ENCODE measurements at regions not wholly inside any gene's neighbourhood (a gene's known extent, or its start where the extent isn't known, plus 50 kb on each side); places are given as distances from the start of the nearest gene placed in this dataset.
"Not testable (repeated sequence)": the region's sequence is repeated elsewhere in the genome, so short reads cannot be mapped to it uniquely, and the experiment has no call there.

DNA sequence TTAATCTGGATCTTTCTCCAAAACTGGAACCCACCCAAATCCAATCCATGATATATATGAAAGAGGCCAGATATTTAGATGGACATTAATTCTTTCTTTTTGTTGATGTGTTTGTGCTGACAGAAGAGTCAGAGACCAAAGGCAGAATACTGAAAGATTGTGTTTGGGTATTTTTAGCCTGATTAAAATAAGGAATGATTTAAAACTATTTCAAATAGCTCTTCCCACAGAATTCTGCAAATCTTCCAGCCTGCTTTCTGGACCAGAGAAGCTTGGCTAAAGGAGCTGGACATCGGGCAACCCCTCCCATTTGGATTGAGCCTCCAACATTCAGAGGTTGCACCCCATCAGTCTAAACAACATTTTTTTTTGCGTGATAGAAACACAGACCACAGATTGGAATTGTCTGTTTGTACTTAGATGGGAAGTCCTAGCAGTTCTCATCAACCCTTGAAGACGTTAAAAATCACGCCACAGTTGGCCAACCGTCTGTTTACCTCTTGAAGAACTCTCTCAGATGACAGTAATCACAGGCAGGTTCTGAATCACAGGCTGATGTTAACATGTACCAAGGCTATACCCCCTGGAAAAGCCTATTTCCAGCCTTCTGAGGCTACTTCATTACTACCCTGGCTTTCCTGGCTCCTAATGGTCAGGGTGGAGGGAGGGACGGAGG, 155.2 kb upstream of the NRP1 start:
- Histone ChIP-seq H3K27me3 (ENCODE audit: control insufficient read depth in 1 of 2, insufficient read depth in 2 of 2, low read length in 2 of 2) (no peaks in the 10 kb centered on the region), H3K36me3 (ENCODE audit: control insufficient read depth in 1 of 2, insufficient read depth in 2 of 2, low read length in 2 of 2) (no peaks in the 10 kb centered on the region), H3K4me1 (ENCODE audit: control insufficient read depth in 1 of 2, insufficient read depth in 2 of 2, low read length in 2 of 2) (no peaks in the 10 kb centered on the region), H3K27ac (ENCODE audit: low read depth, low read length) (no peak overlapping the region), H3K4me3 (ENCODE audit: low read depth in 1 of 2, low read length in 2 of 2) (no peak overlapping the region), H3K9ac (ENCODE audit: low read depth in 1 of 2, low read length in 2 of 2) (no peak overlapping the region), H3K9me3 (ENCODE audit: control insufficient read depth in 1 of 2, low read length in 2 of 2) (no peaks in the 10 kb centered on the region)

DNA sequence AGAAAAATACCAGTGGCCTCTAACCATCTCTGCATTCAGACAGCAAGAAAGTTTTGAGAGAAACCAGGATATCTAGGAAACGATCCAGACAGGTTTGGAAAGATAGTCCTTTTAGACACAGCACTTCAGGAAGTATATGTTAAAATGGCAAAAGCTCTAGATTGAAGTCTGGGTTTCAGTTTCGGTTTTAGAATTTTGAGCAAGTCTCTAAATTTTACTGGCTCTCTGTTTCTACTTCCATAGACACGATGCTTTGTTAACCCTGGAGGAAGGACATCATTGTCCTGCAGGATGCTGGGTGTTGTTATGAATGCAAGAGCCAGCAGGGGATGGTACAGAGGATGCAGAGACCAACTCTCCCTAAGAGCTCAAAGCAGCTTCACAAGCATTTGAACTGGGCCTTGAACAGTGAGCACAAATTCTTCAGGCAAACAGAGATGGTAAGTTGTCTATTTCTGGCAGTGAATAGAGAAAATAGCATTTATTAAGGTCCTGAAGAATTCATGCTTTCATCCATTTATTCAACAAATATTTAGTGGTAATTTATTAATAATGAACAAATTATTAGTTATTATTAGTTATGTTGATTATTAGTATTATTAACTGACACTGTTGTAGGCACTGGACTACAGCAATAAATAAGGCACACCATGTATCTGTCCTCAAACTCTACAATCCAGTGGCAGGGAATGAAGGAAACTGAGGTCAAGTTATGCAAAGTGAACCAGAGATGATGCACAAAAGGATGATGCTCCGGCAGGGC, 152.7 kb upstream of the NRP1 start:
- Histone ChIP-seq H3K27ac (ENCODE audit: low read depth, low read length) (no peak overlapping the region), H3K4me3 (ENCODE audit: low read depth in 1 of 2, low read length in 2 of 2) (peak overlapping the region in 1 of 2 donors; percentile 29), H3K9ac (ENCODE audit: low read depth in 1 of 2, low read length in 2 of 2) (no peak overlapping the region), H3K36me3 (ENCODE audit: control insufficient read depth in 1 of 2, insufficient read depth in 2 of 2, low read length in 2 of 2) (no peaks in the 10 kb centered on the region), H3K4me1 (ENCODE audit: control insufficient read depth in 1 of 2, insufficient read depth in 2 of 2, low read length in 2 of 2) (no peaks in the 10 kb centered on the region), H3K27me3 (ENCODE audit: control insufficient read depth in 1 of 2, insufficient read depth in 2 of 2, low read length in 2 of 2) (no peaks in the 10 kb centered on the region), H3K9me3 (ENCODE audit: control insufficient read depth in 1 of 2, low read length in 2 of 2) (no peaks in the 10 kb centered on the region)

DNA sequence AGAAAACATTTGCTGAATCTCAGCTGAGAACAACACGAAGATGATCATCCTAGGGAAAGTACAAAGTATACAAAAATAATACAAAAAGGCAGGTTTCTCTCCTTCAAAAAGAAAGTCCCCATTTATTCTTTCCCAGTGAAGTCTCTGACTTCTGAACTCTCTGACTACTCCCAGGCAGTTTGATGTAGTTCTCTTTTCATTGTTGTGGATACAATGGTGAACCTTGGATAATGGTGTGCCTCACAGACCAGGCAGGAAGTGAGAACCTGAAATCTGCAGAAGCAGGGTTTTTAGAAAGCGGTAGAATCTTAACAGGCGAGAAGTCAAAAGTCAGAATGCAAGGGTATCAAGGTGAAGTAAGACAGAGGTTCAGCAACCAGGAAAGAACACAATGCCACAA, 150.8 kb upstream of the NRP1 start:
- H3K27me3 ChIP-seq (ENCODE audit: control insufficient read depth in 1 of 2, insufficient read depth in 2 of 2, low read length in 2 of 2): no peaks in the 10 kb centered on the region
- H3K4me3 ChIP-seq (ENCODE audit: low read depth in 1 of 2, low read length in 2 of 2): no peak overlapping the region
- H3K27ac ChIP-seq (ENCODE audit: low read depth, low read length): no peak overlapping the region
- H3K9ac ChIP-seq (ENCODE audit: low read depth in 1 of 2, low read length in 2 of 2): no peak overlapping the region
- no peaks in the 10 kb centered on the region for H3K4me1 ChIP-seq (ENCODE audit: control insufficient read depth in 1 of 2, insufficient read depth in 2 of 2, low read length in 2 of 2)
- no peaks in the 10 kb centered on the region for H3K9me3 ChIP-seq (ENCODE audit: control insufficient read depth in 1 of 2, low read length in 2 of 2)
- H3K36me3 ChIP-seq (ENCODE audit: control insufficient read depth in 1 of 2, insufficient read depth in 2 of 2, low read length in 2 of 2): no peaks in the 10 kb centered on the region

DNA sequence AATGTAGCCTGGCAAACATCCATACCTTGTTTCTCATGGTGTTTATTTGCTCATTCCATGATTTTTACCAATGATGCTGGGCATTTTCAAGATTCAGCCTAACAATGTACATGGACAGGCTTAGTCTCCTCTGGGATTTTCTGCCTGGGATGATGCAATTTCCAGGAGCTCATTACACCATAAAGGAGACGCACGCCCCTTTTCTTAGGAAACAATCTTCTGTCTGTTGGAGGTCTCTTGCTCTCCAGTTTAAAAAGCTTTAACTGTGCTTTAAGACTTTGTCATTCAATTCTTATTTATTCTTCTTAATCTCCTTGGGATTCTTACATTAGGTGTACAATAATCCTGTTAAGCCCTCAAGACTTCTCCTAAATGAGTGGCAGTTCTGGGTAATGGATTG, 150.3 kb upstream of the NRP1 start:
- no peaks in the 10 kb centered on the region for H3K4me1 ChIP-seq (ENCODE audit: control insufficient read depth in 1 of 2, insufficient read depth in 2 of 2, low read length in 2 of 2)
- no peaks in the 10 kb centered on the region for H3K9me3 ChIP-seq (ENCODE audit: control insufficient read depth in 1 of 2, low read length in 2 of 2)

DNA sequence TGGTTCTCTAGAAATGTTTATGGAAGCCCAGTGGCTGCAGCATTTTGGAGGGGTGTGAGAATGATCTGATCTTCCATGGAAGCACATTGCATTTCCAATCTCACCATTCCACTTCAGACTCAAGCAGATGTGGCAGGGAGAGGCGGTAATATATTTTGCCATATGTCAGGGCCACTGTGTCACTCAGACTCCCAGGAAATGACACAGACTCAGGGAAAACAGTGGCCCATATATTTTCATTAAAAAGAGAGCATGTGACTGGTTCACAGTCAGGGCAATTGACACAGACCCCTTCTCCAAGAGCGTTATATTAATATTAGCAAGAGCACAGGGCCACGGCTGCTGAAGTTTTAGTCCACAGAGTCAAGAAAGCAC, 149.3 kb upstream of the NRP1 start:
- H3K9ac ChIP-seq (ENCODE audit: low read depth in 1 of 2, low read length in 2 of 2): no peak overlapping the region
- H3K4me3 ChIP-seq (ENCODE audit: low read depth in 1 of 2, low read length in 2 of 2): no peak overlapping the region
- no peaks in the 10 kb centered on the region for H3K4me1 ChIP-seq (ENCODE audit: control insufficient read depth in 1 of 2, insufficient read depth in 2 of 2, low read length in 2 of 2)
- no peaks in the 10 kb centered on the region for H3K9me3 ChIP-seq (ENCODE audit: control insufficient read depth in 1 of 2, low read length in 2 of 2)
- no peak overlapping the region for H3K27ac ChIP-seq (ENCODE audit: low read depth, low read length)
- no peaks in the 10 kb centered on the region for H3K27me3 ChIP-seq (ENCODE audit: control insufficient read depth in 1 of 2, insufficient read depth in 2 of 2, low read length in 2 of 2)
- H3K36me3 ChIP-seq (ENCODE audit: control insufficient read depth in 1 of 2, insufficient read depth in 2 of 2, low read length in 2 of 2): no peaks in the 10 kb centered on the region

More for the DNA sequence above, 150.3 kb upstream of the NRP1 start:
- no peak overlapping the region for H3K9ac ChIP-seq (ENCODE audit: low read depth in 1 of 2, low read length in 2 of 2)
- no peak overlapping the region for H3K27ac ChIP-seq (ENCODE audit: low read depth, low read length)
- H3K36me3 ChIP-seq (ENCODE audit: control insufficient read depth in 1 of 2, insufficient read depth in 2 of 2, low read length in 2 of 2): no peaks in the 10 kb centered on the region
- no peak overlapping the region for H3K4me3 ChIP-seq (ENCODE audit: low read depth in 1 of 2, low read length in 2 of 2)
- H3K27me3 ChIP-seq (ENCODE audit: control insufficient read depth in 1 of 2, insufficient read depth in 2 of 2, low read length in 2 of 2): no peaks in the 10 kb centered on the region

DNA sequence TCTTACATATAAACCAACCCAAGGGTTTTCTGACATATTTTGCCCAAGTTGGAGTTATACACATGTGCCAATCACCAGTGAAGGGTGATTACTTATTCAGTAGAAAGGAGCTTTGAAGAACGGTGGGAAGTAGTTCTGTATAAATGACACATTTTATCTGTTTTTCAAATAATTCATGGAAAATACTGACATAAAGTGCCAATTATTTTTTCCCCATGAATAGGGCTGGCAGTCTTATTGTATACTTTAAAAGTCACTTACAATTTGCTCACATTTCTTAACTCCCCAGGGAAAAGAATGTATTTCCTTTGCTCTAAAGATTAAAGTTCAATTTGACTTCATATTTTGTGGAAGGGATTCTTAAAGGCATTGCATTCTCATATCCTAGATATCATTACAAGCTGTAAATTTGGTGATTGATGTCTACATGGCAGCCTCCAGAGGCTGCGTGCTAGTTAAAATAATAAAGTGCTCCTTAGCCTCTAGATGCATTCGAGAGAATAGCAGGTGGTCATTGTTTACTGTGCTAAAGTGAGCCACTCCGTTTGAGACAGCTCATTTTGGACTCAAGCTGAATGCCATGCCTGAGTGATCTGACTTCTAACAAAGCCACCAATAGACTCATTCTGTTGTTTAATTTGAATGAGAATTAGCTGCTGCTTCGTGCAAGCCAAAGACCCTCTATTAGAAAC, 148.8 kb upstream of the NRP1 start:
- Histone ChIP-seq H3K4me1 (ENCODE audit: control insufficient read depth in 1 of 2, insufficient read depth in 2 of 2, low read length in 2 of 2) (no peaks in the 10 kb centered on the region), H3K27me3 (ENCODE audit: control insufficient read depth in 1 of 2, insufficient read depth in 2 of 2, low read length in 2 of 2) (no peaks in the 10 kb centered on the region), H3K9ac (ENCODE audit: low read depth in 1 of 2, low read length in 2 of 2) (no peak overlapping the region), H3K9me3 (ENCODE audit: control insufficient read depth in 1 of 2, low read length in 2 of 2) (no peaks in the 10 kb centered on the region), H3K36me3 (ENCODE audit: control insufficient read depth in 1 of 2, insufficient read depth in 2 of 2, low read length in 2 of 2) (no peaks in the 10 kb centered on the region), H3K4me3 (ENCODE audit: low read depth in 1 of 2, low read length in 2 of 2) (no peak overlapping the region), H3K27ac (ENCODE audit: low read depth, low read length) (no peak overlapping the region)

DNA sequence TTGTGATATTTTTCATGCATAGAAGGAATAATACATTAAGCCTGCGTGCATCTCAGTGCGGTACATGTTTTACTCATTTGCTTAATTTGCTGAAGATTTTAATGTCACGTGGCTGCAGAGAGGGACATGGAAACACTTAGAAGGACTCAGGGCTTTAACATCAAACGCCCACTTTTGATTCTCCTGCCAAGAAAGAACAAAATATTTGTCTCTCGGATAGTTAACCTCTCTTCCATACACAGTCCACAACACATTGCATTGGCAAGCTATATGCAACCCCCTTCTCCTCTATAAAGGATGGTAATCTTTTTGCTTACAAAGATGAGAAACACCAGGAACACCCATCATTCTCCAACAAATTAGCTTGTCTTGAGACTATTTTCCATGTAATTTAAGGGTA, 148.0 kb upstream of the NRP1 start:
- H3K4me3 ChIP-seq (ENCODE audit: low read depth in 1 of 2, low read length in 2 of 2): no peak overlapping the region
- no peaks in the 10 kb centered on the region for H3K36me3 ChIP-seq (ENCODE audit: control insufficient read depth in 1 of 2, insufficient read depth in 2 of 2, low read length in 2 of 2)
- H3K27me3 ChIP-seq (ENCODE audit: control insufficient read depth in 1 of 2, insufficient read depth in 2 of 2, low read length in 2 of 2): no peaks in the 10 kb centered on the region
- no peaks in the 10 kb centered on the region for H3K9me3 ChIP-seq (ENCODE audit: control insufficient read depth in 1 of 2, low read length in 2 of 2)
- no peak overlapping the region for H3K27ac ChIP-seq (ENCODE audit: low read depth, low read length)
- no peak overlapping the region for H3K9ac ChIP-seq (ENCODE audit: low read depth in 1 of 2, low read length in 2 of 2)
- peaks cover 0 to 4% of the 10 kb centered on the region in 2 donors for H3K4me1 ChIP-seq (ENCODE audit: control insufficient read depth in 1 of 2, insufficient read depth in 2 of 2, low read length in 2 of 2)

DNA sequence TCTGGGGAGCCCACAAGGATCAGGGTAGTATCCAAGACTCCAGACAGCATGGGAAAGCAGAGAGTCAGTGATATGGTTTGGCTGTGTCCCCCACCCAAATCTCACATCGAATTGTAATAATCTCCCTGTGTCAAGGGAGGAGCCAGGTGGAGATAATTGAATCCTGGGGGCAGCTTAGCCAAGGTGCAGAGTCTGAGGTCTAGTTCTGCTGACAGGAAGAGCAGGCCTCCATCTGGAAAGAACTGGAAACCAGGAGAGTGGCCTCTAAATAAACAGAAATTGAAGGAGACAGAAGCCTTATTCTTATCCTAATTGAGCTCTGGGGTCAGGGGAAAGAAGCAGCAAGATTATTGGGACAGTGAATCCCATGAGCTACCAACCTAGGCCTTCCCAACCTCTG, 146.7 kb upstream of the NRP1 start:
- Histone ChIP-seq H3K4me1 (ENCODE audit: control insufficient read depth in 1 of 2, insufficient read depth in 2 of 2, low read length in 2 of 2) (peaks cover 0 to 4% of the 10 kb centered on the region in 2 donors), H3K4me3 (ENCODE audit: low read depth in 1 of 2, low read length in 2 of 2) (no peak overlapping the region), H3K9ac (ENCODE audit: low read depth in 1 of 2, low read length in 2 of 2) (no peak overlapping the region), H3K27me3 (ENCODE audit: control insufficient read depth in 1 of 2, insufficient read depth in 2 of 2, low read length in 2 of 2) (no peaks in the 10 kb centered on the region), H3K36me3 (ENCODE audit: control insufficient read depth in 1 of 2, insufficient read depth in 2 of 2, low read length in 2 of 2) (no peaks in the 10 kb centered on the region), H3K9me3 (ENCODE audit: control insufficient read depth in 1 of 2, low read length in 2 of 2) (no peaks in the 10 kb centered on the region), H3K27ac (ENCODE audit: low read depth, low read length) (no peak overlapping the region)

DNA sequence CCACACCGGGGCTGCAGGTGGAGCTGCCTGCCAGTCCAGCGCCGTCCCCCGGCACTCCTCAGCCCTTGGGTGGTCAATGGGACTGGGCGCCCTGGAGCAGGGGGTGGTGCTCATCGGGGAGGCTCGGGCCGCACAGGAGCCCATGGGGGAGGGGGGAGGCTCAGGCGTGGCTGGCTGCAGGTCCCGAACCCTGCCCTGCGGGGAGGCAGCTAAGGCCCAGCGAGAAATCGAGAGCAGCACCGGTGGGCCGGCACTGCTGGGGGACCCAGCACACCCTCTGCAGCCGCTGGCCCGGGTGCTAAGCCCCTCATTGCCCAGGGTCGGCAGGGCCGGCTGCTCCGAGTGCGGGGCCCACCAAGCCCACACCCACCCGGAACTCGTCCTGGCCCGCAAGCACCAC, 145.9 kb upstream of the NRP1 start:
- not testable (repeated sequence) for H3K9ac ChIP-seq (ENCODE audit: low read depth in 1 of 2, low read length in 2 of 2); H3K9me3 ChIP-seq (ENCODE audit: control insufficient read depth in 1 of 2, low read length in 2 of 2); H3K4me1 ChIP-seq (ENCODE audit: control insufficient read depth in 1 of 2, insufficient read depth in 2 of 2, low read length in 2 of 2); H3K27me3 ChIP-seq (ENCODE audit: control insufficient read depth in 1 of 2, insufficient read depth in 2 of 2, low read length in 2 of 2); H3K4me3 ChIP-seq (ENCODE audit: low read depth in 1 of 2, low read length in 2 of 2); H3K36me3 ChIP-seq (ENCODE audit: control insufficient read depth in 1 of 2, insufficient read depth in 2 of 2, low read length in 2 of 2); H3K27ac ChIP-seq (ENCODE audit: low read depth, low read length)

DNA sequence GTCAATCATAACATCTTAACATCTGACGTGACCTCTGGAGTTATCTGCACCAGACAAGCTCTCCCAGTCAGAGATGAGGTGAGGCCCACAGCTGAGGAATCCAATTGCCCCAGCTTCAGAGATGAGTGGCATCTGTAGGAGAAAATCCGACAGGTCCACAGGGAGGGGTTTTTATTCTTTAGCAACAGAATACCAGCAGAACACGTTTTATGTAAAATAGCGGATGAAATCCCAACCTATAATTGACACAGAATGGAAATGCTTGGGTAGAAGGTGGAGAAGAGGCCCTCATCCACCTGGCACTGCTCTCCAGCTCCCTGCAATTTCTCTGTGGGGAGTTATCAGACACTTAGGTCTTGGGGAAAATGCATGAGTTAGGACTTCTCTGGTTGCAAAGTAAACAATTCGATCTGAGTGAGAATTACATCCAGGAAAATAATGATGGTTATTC, 144.2 kb upstream of the NRP1 start:
- peaks cover 0 to 4% of the 10 kb centered on the region in 2 donors for H3K4me1 ChIP-seq (ENCODE audit: control insufficient read depth in 1 of 2, insufficient read depth in 2 of 2, low read length in 2 of 2)
- no peaks in the 10 kb centered on the region for H3K9me3 ChIP-seq (ENCODE audit: control insufficient read depth in 1 of 2, low read length in 2 of 2)
- no peak overlapping the region for H3K4me3 ChIP-seq (ENCODE audit: low read depth in 1 of 2, low read length in 2 of 2)
- H3K27me3 ChIP-seq (ENCODE audit: control insufficient read depth in 1 of 2, insufficient read depth in 2 of 2, low read length in 2 of 2): no peaks in the 10 kb centered on the region
- no peaks in the 10 kb centered on the region for H3K36me3 ChIP-seq (ENCODE audit: control insufficient read depth in 1 of 2, insufficient read depth in 2 of 2, low read length in 2 of 2)
- no peak overlapping the region for H3K27ac ChIP-seq (ENCODE audit: low read depth, low read length)
- H3K9ac ChIP-seq (ENCODE audit: low read depth in 1 of 2, low read length in 2 of 2): no peak overlapping the region

Measured in duodenal mucosa (tissue), 2 donors.